ENCODE measurements at regions not wholly inside any gene's neighbourhood (a gene's known extent, or its start where the extent isn't known, plus 50 kb on each side); places are given as distances from the start of the nearest gene placed in this dataset.
A peak's percentile ranks its signal among the peaks of the same experiment; 100 is the strongest.

- no peak for DNase-seq
Measured at GRCh38 chr22:47610281-47610680, 847.8 kb downstream of the TBC1D22A start.

GRCh38 chr22:47609653-47610052 lies 847.2 kb downstream of the TBC1D22A start:
- DNase-seq: no peak

GRCh38 chr22:47608421-47608820 lies 846.0 kb downstream of the TBC1D22A start:
- no peak for DNase-seq

GRCh38 chr22:47607486-47607885 lies 845.0 kb downstream of the TBC1D22A start:
- no peak for DNase-seq

- DNase-seq: no peak
Measured at GRCh38 chr22:47606426-47606825, 844.0 kb downstream of the TBC1D22A start.

- DNase-seq: no peak
Measured at GRCh38 chr22:47605886-47606285, 843.4 kb downstream of the TBC1D22A start.

- DNase-seq: no peak
Measured at GRCh38 chr22:47605441-47605840, 843.0 kb downstream of the TBC1D22A start.

- DNase-seq: no peak
Measured at GRCh38 chr22:47604563-47604962, 842.1 kb downstream of the TBC1D22A start.

- DNase-seq: no peak
Measured at GRCh38 chr22:47602732-47603131, 840.3 kb downstream of the TBC1D22A start.

- no peak for DNase-seq
Measured at GRCh38 chr22:47601666-47602065, 839.2 kb downstream of the TBC1D22A start.

- peak; percentile 17 for DNase-seq
Measured at GRCh38 chr22:47600791-47601625, 838.6 kb downstream of the TBC1D22A start.

GRCh38 chr22:47600281-47600680 lies 837.8 kb downstream of the TBC1D22A start:
- peak; percentile 28 for DNase-seq

- DNase-seq: peak; percentile 30
Measured at GRCh38 chr22:47599753-47600152, 837.3 kb downstream of the TBC1D22A start.

GRCh38 chr22:47598864-47599263 lies 836.4 kb downstream of the TBC1D22A start:
- DNase-seq: peak; percentile 33

GRCh38 chr22:47597041-47597440 lies 834.6 kb downstream of the TBC1D22A start:
- DNase-seq: peak; percentile 5

- peak; percentile 38 for DNase-seq
Measured at GRCh38 chr22:47596176-47596690, 833.8 kb downstream of the TBC1D22A start.

GRCh38 chr22:47594836-47595521 lies 832.5 kb downstream of the TBC1D22A start:
- DNase-seq: peak; percentile 21

- no peak for DNase-seq
Measured at GRCh38 chr22:47593911-47594311, 831.5 kb downstream of the TBC1D22A start.

- DNase-seq: no peak
Measured at GRCh38 chr22:47593291-47593690, 830.8 kb downstream of the TBC1D22A start.

GRCh38 chr22:47592791-47593190 lies 830.3 kb downstream of the TBC1D22A start:
- DNase-seq: no peak

- no peak for DNase-seq
Measured at GRCh38 chr22:47591709-47592108, 829.3 kb downstream of the TBC1D22A start.

- no peak for DNase-seq
Measured at GRCh38 chr22:47591016-47591415, 828.6 kb downstream of the TBC1D22A start.

GRCh38 chr22:47589271-47590250 lies 827.1 kb downstream of the TBC1D22A start:
- no peak for DNase-seq
